PC-3 (cell line): ENCODE measurements at regions not wholly inside any gene's neighbourhood (a gene's known extent, or its start where the extent isn't known, plus 50 kb on each side); places are given as distances from the start of the nearest gene placed in this dataset.

Source experiments
- EZH2phosphoT487 ChIP-seq: fragments of 300-600 bp; sonication (generic); IDR thresholded peaks from 2 replicates; pipeline ENCODE4 v1.6.1; 2018; ENCODE audit warnings: mild to moderate bottlenecking, antibody characterized with exemption, low read length, borderline replicate concordance
- TF ChIP-seq, protein P1 (sequence below): fragments of 300-600 bp; sonication (generic); conservative IDR thresholded peaks from 2 replicates; pipeline ENCODE4 v1.5.1; 2017; ENCODE audit warnings: antibody characterized with exemption, low read depth, mild to moderate bottlenecking, low read length

DNA sequence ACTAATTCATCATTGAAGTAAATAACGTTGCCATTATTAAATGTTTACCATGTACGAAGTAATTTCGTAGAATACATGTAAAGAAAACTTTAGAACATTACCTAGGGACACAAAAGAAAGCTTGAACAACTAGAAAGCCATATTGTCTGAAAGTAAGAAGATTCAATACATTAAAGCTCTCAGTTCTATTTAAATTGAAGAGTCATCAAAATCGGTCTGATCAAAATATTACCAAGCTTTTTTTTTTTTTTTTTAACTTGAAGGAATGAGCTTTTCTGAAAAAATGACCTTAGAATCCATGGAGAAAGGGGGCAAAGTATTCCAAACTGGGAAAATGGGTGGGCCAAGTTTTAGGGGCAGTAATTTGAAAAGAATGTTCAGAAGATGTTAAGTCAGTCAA is 300.8 kb downstream of the GPD2 start:
- TF ChIP-seq, protein P1, sequence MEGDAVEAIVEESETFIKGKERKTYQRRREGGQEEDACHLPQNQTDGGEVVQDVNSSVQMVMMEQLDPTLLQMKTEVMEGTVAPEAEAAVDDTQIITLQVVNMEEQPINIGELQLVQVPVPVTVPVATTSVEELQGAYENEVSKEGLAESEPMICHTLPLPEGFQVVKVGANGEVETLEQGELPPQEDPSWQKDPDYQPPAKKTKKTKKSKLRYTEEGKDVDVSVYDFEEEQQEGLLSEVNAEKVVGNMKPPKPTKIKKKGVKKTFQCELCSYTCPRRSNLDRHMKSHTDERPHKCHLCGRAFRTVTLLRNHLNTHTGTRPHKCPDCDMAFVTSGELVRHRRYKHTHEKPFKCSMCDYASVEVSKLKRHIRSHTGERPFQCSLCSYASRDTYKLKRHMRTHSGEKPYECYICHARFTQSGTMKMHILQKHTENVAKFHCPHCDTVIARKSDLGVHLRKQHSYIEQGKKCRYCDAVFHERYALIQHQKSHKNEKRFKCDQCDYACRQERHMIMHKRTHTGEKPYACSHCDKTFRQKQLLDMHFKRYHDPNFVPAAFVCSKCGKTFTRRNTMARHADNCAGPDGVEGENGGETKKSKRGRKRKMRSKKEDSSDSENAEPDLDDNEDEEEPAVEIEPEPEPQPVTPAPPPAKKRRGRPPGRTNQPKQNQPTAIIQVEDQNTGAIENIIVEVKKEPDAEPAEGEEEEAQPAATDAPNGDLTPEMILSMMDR = no peak
- TF ChIP-seq EZH2phosphoT487 = no peak
